GM12878 (cell line): ENCODE measurements at regions not wholly inside any gene's neighbourhood (a gene's known extent, or its start where the extent isn't known, plus 50 kb on each side); places are given as distances from the start of the nearest gene placed in this dataset.

Source experiments
- ATAC-seq: fragments of 200-7000 bp; cut with Tn5 transposase; 3 replicates; pipeline ENCODE4 v1.9.1; 2020; ENCODE audit warnings: mild to moderate bottlenecking, moderate library complexity
- BruUV-seq: library from RNA; stranded (reverse); fragments of 400-500 nt; replicated peaks from 2 replicates; lab custom pipeline; 2021; lab: Mats Ljungman, UMichigan
- CTCF ChIA-PET: fragments of 300-600 bp; sonication (Branson Sonifier 250); formaldehyde crosslinking; extraction: SDS; loops from one replicate; lab custom pipeline; 2021; ENCODE audit warnings: inconsistent platforms; lab: Yijun Ruan, JAX
- POLR2A ChIA-PET: fragments of 350-600 bp; formaldehyde crosslinking; extraction: SDS; loops from one replicate; lab custom pipeline; 2021; ENCODE audit warnings: inconsistent platforms; lab: Charles Lee
- RAD21 ChIA-PET: fragments of 300-600 bp; sonication (Branson Sonifier 250); formaldehyde crosslinking; loops from one replicate; lab custom pipeline; 2023; ENCODE audit warnings: antibody characterized with exemption; ENCODE audit not compliant: unreplicated experiment; lab: Charles Lee
- SMC1A ChIA-PET: fragments of 300-600 bp; sonication (Branson Sonifier 250); formaldehyde crosslinking; loops from one replicate; lab custom pipeline; 2023; ENCODE audit not compliant: unreplicated experiment, uncharacterized antibody; lab: Charles Lee
- DNase-seq: peaks from one replicate; pipeline ENCODE4 v3.0.0-alpha.2; 2011; ENCODE audit warnings: low read depth, low spot score
- FAIRE-seq: peaks from 3 replicates; lab custom pipeline; 2011; peaks lifted over from hg19 to GRCh38; lab: Jason Lieb, UNC
- H2AFZ ChIP-seq: 2 replicates; pipeline ENCODE4 v1.6.0; 2011; ENCODE audit warnings: low read depth, low read length, control low read depth; ENCODE audit not compliant: control insufficient read depth
- H3K27ac ChIP-seq: 2 replicates; pipeline ENCODE4 v1.5.1; 2011; ENCODE audit warnings: control low read depth; ENCODE audit not compliant: control insufficient read depth, insufficient read depth
- H3K27me3 ChIP-seq, 2 experiments: replicated peaks in 1 of 2; 2 replicates each; pipeline versions ENCODE4 v1.6.0 to v1.6.1; 2011; ENCODE audit warnings: low read length in 1 of 2; ENCODE audit not compliant: control insufficient read depth in 2 of 2, insufficient read depth in 2 of 2
- H3K36me3 ChIP-seq, 2 experiments: 2 replicates each; pipeline ENCODE4 v1.5.1; 2011; ENCODE audit warnings: low read length in 1 of 2; ENCODE audit not compliant: control insufficient read depth in 2 of 2, insufficient read depth in 2 of 2
- H3K4me1 ChIP-seq: 2 replicates; pipeline ENCODE4 v1.6.1; 2011; ENCODE audit warnings: mild to moderate bottlenecking, low read length, moderate library complexity, mixed read lengths; ENCODE audit not compliant: control insufficient read depth, insufficient read depth
- H3K4me2 ChIP-seq: 2 replicates; pipeline ENCODE4 v1.6.0; 2011; ENCODE audit warnings: control low read depth; ENCODE audit not compliant: control insufficient read depth, insufficient read depth
- H3K4me3 ChIP-seq: fragments of 200-600 bp; sonication (generic); 2 replicates; pipeline ENCODE4 v1.5.1; 2016
- H3K79me2 ChIP-seq: 2 replicates; pipeline ENCODE4 v1.6.0; 2011; ENCODE audit warnings: low read length; ENCODE audit not compliant: control insufficient read depth, insufficient read depth
- H3K9ac ChIP-seq: 2 replicates; pipeline ENCODE4 v1.8.0; 2011; ENCODE audit warnings: low read length, control low read depth, mixed read lengths; ENCODE audit not compliant: control insufficient read depth, insufficient read depth
- H3K9me3 ChIP-seq: replicated peaks from 3 replicates; pipeline ENCODE4 v1.5.1; 2011; ENCODE audit warnings: mild to moderate bottlenecking, low read length; ENCODE audit not compliant: control insufficient read depth, insufficient read depth
- H4K20me1 ChIP-seq: 2 replicates; pipeline ENCODE4 v1.6.0; 2011; ENCODE audit not compliant: control insufficient read depth, insufficient read depth
- BCL11A ChIP-seq: IDR thresholded peaks from 2 replicates; pipeline ENCODE4 v1.6.1; 2011; ENCODE audit warnings: low read depth, low read length
- ELK1 ChIP-seq: IDR thresholded peaks from 2 replicates; pipeline ENCODE4 v1.6.1; 2012; ENCODE audit warnings: low read depth, low read length, improper control_type of control experiment
- ETV6 ChIP-seq, 2 experiments: fragments of 450-650 bp in 1 of 2; IDR thresholded peaks in 1 of 2; conservative IDR thresholded peaks in 1 of 2; 2 replicates each; pipeline ENCODE4 v1.6.1; 2014; ENCODE audit warnings: antibody characterized with exemption in 1 of 2, borderline replicate concordance in 1 of 2, low read depth in 1 of 2, mild to moderate bottlenecking in 1 of 2, moderate library complexity in 1 of 2
- FOXK2 ChIP-seq: fragments of 450-650 bp; IDR thresholded peaks from 2 replicates; pipeline ENCODE4 v1.6.1; 2017; ENCODE audit warnings: mild to moderate bottlenecking, moderate library complexity
- IKZF2 ChIP-seq, 2 experiments: fragments of 450-650 bp; IDR thresholded peaks; 2 replicates each; pipeline ENCODE4 v1.6.1; 2017; ENCODE audit warnings: mild to moderate bottlenecking in 2 of 2, moderate library complexity in 2 of 2
- NKRF ChIP-seq: fragments of 450-650 bp; conservative IDR thresholded peaks from 2 replicates; pipeline ENCODE4 v1.6.1; 2017; ENCODE audit warnings: mild to moderate bottlenecking, moderate library complexity
- STAT1 ChIP-seq: fragments of 450-650 bp; conservative IDR thresholded peaks from 2 replicates; pipeline ENCODE4 v1.6.1; 2014; ENCODE audit warnings: antibody characterized with exemption, mild to moderate bottlenecking
- ZBTB33 ChIP-seq: fragments of 450-650 bp; IDR thresholded peaks from 2 replicates; pipeline ENCODE4 v1.6.1; 2017; ENCODE audit warnings: mild to moderate bottlenecking
- ZNF217 ChIP-seq: fragments of 450-650 bp; IDR thresholded peaks from 2 replicates; pipeline ENCODE4 v1.6.1; 2017; ENCODE audit warnings: antibody characterized with exemption, mild to moderate bottlenecking
- ZNF384 ChIP-seq: IDR thresholded peaks from 2 replicates; pipeline ENCODE4 v1.6.1; 2012; ENCODE audit warnings: low read depth, mild to moderate bottlenecking, low read length, improper control_type of control experiment, borderline replicate concordance
- ZNF687 ChIP-seq: fragments of 450-650 bp; IDR thresholded peaks from 2 replicates; pipeline ENCODE4 v1.6.1; 2017; ENCODE audit warnings: mild to moderate bottlenecking, moderate library complexity
- ZZZ3 ChIP-seq: IDR thresholded peaks from 2 replicates; pipeline ENCODE4 v1.6.1; 2011; ENCODE audit warnings: low read depth; ENCODE audit not compliant: control insufficient read depth, insufficient read length
- WGBS: methylation state at CpG from one replicate; pipeline ENCODE4 v1.1.6; 2016; ENCODE audit warnings: low lambda C conversion rate; ENCODE audit not compliant: insufficient replicate concordance, insufficient coverage; ENCODE audit errors: missing lambda C conversion rate; 5-methylcytosine and 5-hydroxymethylcytosine counted together
- in situ Hi-C: fragments of 300-500 bp; cut with MboI; formaldehyde crosslinking; loops from 9 replicates; pipeline ENCODE4 v1.14.3; 2018; ENCODE audit warnings: mixed read lengths
- intact Hi-C: fragments of 100-400 bp; cut with micrococcal nuclease; formaldehyde crosslinking; loops from one replicate; pipeline ENCODE4 v1.14.2; 2022; ENCODE audit not compliant: unreplicated experiment

GRCh38 chr19:23561341-23561740, 125.7 kb downstream of the ZNF675 start:
- H3K9ac ChIP-seq: no peak overlapping the region
- no peaks in the 10 kb centered on the region for H3K27me3 ChIP-seq
- no peaks in the 10 kb centered on the region; the same call in 2 of the 3 replicates for H3K9me3 ChIP-seq
- no peak overlapping the region for H3K4me2 ChIP-seq
- FAIRE-seq (no peak), ATAC-seq (no peak), DNase-seq (no peak)
- in situ Hi-C loops: no loop called here
- BruUV-seq: no TSS peak
- H4K20me1 ChIP-seq: no peaks in the 10 kb centered on the region
- POLR2A ChIA-PET: no interaction called here
- SMC1A ChIA-PET: no interaction called here
- CTCF ChIA-PET: no interaction called here
- TF ChIP-seq ZNF217 (no peak), ZNF384 (no peak), ZBTB33 (no peak), ETV6 (conservative IDR thresholded peaks at IDR 0.05 in 1 of 2, IDR thresholded peaks at IDR 0.05 in 1 of 2; ENCODE audit: borderline replicate concordance in 1 of 2, low read depth in 1 of 2) (no peak), ZZZ3 (no peak), STAT1 (no peak), ELK1 (no peak), FOXK2 (no peak), ZNF687 (no peak), NKRF (no peak), BCL11A (no peak), IKZF2 (IDR thresholded peaks at IDR 0.05) (no peak)
- WGBS: 18% methylated on average over 2 of the region's 2 CpGs
- intact Hi-C loops: no loop called here
- no peaks in the 10 kb centered on the region for H3K79me2 ChIP-seq
- H2AFZ ChIP-seq: no peak overlapping the region
- H3K4me1 ChIP-seq: no peaks in the 10 kb centered on the region
- RAD21 ChIA-PET: no interaction called here
- no peak overlapping the region for H3K27ac ChIP-seq
- H3K36me3 ChIP-seq: no peaks in the 10 kb centered on the region
- H3K4me3 ChIP-seq: no peak overlapping the region
